ENCODE measurements at regions not wholly inside any gene's neighbourhood (a gene's known extent, or its start where the extent isn't known, plus 50 kb on each side); places are given as distances from the start of the nearest gene placed in this dataset.

- no peak for TF ChIP-seq CTCF (optimal IDR thresholded peaks at IDR 0.05 in 1 of 3, IDR thresholded peaks at IDR 0.05 in 1 of 3, conservative IDR thresholded peaks at IDR 0.05 in 1 of 3; ENCODE audit: extremely low read depth in 1 of 3, insufficient read depth in 2 of 3, low read length in 3 of 3)
- no peak for TF ChIP-seq EZH2 (IDR thresholded peaks at IDR 0.05; ENCODE audit: low read length)
Measured at GRCh38 chrX:109890300-109890699, 112.6 kb upstream of the TMEM164 start.

Measured in keratinocyte (primary cell).